Dermis microvascular lymphatic vessel endothelial cell (primary cell): ENCODE measurements at regions not wholly inside any gene's neighbourhood (a gene's known extent, or its start where the extent isn't known, plus 50 kb on each side); places are given as distances from the start of the nearest gene placed in this dataset.
"Not testable (repeated sequence)": the region's sequence is repeated elsewhere in the genome, so short reads cannot be mapped to it uniquely, and the experiment has no call there.

Experiments
- DNase-seq, 2 donors: peaks; one replicate each; pipeline versions ENCODE4 v3.0.0 to v3.0.0-alpha.2; 2010; ENCODE audit warnings: low read depth in 2 of 2

GRCh38 chr15:25247407-25248038 lies 191.3 kb downstream of the UBE3A start:
- no peak for DNase-seq

- not testable (repeated sequence) for DNase-seq
Observed at GRCh38 chr15:25248087-25248486, 190.7 kb downstream of the UBE3A start.

- DNase-seq, result no peak
Observed at GRCh38 chr15:25248583-25249235, 190.1 kb downstream of the UBE3A start.

DNA sequence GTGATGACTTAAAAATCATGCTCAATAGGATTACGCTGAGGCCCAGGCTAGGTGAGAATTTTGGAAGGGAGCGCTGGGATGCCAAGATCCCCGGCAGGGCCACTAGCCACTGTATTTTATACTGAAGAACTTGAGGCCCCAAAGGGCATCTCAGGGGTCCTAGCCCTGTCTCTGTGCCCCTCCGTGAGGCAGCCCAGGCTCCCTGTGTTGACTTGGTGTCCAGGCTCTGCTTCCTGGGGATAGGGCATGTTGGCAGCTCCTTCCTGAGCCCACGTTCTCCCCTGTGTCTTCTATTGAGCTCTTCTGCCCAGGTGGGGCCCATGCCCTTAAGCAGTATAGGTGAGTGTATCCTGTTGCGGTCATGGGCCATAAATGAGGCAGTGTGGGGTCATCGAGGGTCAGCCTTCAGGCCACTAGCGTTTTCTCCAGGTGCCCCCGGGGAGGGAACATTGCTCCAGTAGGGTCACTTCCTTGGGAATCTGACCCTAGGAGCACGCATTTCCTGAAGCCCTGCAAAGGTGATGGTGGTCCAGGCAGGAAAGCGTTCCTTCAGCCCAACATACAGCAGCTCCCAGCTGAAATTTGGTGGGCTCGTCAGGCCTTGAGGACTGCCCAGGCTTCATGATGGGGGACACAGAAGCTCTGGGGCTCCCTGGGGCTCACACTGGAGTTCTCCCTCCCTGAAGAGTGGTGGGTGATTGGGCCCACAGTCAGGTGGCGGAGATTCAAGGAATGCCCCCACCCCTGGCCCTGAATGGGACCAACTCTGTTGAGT lies 189.4 kb downstream of the UBE3A start:
- no peak for DNase-seq

DNA sequence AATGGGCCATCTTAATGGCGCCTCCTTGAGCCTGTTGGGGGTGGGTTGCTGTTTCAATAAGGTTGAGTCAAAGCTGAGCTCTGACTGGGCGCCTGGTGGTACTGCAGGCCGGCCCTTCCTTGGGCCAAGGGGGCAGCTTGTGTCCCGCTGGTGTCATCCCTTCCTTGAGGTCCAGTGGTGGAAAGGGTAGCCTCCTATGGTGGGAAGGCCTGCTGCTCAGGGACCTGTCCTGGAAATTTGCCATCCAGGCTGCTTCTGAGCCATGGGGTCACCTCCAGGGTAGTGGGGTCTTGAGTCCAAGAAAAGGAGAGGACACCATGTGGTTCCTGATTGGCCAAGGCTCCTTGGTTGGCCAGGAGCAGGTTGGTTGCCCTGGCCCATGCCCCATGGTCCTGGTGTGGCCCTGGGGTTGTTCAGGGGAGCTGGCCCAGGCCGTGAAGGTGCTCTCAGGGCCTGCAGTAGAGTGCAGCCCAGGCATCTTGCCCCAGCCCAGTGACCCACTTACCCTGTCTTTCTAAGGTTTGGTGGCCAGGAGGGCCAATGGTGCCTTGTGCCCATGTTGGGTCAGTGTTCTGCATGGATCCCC lies 188.7 kb downstream of the UBE3A start:
- DNase-seq, result no peak

DNA sequence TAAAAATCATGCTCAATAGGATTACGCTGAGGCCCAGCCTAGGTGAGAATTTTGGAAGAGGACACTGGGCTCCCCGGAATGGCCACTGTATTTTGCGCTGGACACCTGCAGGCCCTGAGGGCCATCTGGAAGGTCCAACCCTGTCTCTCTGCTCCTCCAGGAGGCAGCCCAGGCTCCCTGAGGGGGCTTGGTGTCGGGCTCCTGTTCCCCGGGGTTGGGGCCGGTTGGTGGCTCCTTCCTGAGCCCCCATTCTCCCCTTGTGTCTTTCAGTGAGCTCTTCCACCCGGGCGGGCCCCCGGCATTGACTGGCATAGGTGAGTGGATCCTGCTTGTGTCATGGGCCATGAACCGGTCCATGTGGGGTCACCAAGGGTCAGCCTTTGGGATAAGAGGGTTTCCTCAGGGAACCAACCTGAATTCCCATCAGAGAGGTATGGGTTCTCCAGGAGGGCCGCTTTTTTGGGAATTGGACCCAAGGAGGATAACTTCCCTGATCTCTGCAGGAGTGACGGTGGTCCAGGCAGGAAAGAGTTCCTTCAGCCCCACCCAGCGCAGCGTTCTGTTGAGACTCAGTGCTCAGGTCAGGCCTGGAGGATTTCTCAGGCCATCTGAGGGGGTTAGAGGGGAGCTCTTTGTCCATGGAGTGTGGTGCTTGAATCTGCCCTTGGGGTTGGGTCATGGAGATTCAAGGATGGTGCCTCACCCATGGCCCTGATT lies 187.8 kb downstream of the UBE3A start:
- no peak for DNase-seq

GRCh38 chr15:25251700-25252390 lies 187.0 kb downstream of the UBE3A start:
- DNase-seq, result no peak

GRCh38 chr15:25253048-25253973 lies 185.5 kb downstream of the UBE3A start:
- DNase-seq, result not testable (repeated sequence)

GRCh38 chr15:25268166-25268565 lies 170.7 kb downstream of the UBE3A start:
- DNase-seq, result no peak
